A549 (cell line): ENCODE measurements at regions not wholly inside any gene's neighbourhood (a gene's known extent, or its start where the extent isn't known, plus 50 kb on each side); places are given as distances from the start of the nearest gene placed in this dataset.

Source experiments
- ATAC-seq, 2 experiments: fragments of 200-7000 bp in 1 of 2; fragments of >200 bp in 1 of 2; cut with Nextera tagmentation in 1 of 2; cut with Tn5 transposase in 1 of 2; 3 replicates each; pipeline versions ENCODE4 v1.8.0 to v1.9.1; 2018 to 2020; ENCODE audit warnings: mild to moderate bottlenecking in 1 of 2, moderate library complexity in 1 of 2
- CTCF ChIA-PET: fragments of 300-600 bp; sonication (Branson Sonifier 250); formaldehyde crosslinking; extraction: SDS; loops from one replicate; lab custom pipeline; 2021; ENCODE audit warnings: antibody characterized with exemption, inconsistent platforms; lab: Yijun Ruan, JAX
- POLR2A ChIA-PET: fragments of 350-600 bp; formaldehyde crosslinking; extraction: SDS; loops from one replicate; lab custom pipeline; 2021; ENCODE audit warnings: antibody characterized with exemption, inconsistent platforms; lab: Yijun Ruan, JAX
- DNase-seq, 2 experiments: peaks; one replicate each; pipeline versions ENCODE4 v3.0.0 to v3.0.0-alpha.2; 2011 to 2016; ENCODE audit warnings: low read depth in 1 of 2, low spot score in 1 of 2
- FAIRE-seq: peaks from 2 replicates; lab custom pipeline; 2011; peaks lifted over from hg19 to GRCh38; lab: Jason Lieb, UNC
- H3K27ac ChIP-seq, 2 experiments: fragments of >200 bp; sonication (Bioruptor Twin); formaldehyde crosslinking; 3 replicates each; pipeline ENCODE4 v1.5.1; 2016 to 2017
- H3K4me1 ChIP-seq: fragments of >200 bp; sonication (Bioruptor Twin); formaldehyde crosslinking; 3 replicates; pipeline ENCODE4 v1.6.1; 2016
- H3K4me2 ChIP-seq: fragments of >200 bp; sonication (Bioruptor Twin); formaldehyde crosslinking; 3 replicates; pipeline ENCODE4 v1.6.1; 2016
- H3K4me3 ChIP-seq: fragments of >200 bp; sonication (Bioruptor Twin); formaldehyde crosslinking; 3 replicates; pipeline ENCODE4 v1.5.1; 2016
- H3K9me3 ChIP-seq: fragments of >200 bp; sonication (Bioruptor Twin); formaldehyde crosslinking; 3 replicates; pipeline ENCODE4 v1.6.1; 2016
- CBX8 ChIP-seq: fragments of 200-600 bp; sonication (generic); IDR thresholded peaks from 2 replicates; pipeline ENCODE4 v1.6.1; 2016
- CHD2 ChIP-seq: fragments of 150-350 bp; IDR thresholded peaks from 2 replicates; pipeline ENCODE4 v1.6.1; 2014; ENCODE audit warnings: low read length; ENCODE audit not compliant: partially characterized antibody
- CHD4 ChIP-seq: fragments of 200-600 bp; sonication (generic); IDR thresholded peaks from 2 replicates; pipeline ENCODE4 v1.6.1; 2016; ENCODE audit warnings: antibody characterized with exemption, mild to moderate bottlenecking, borderline replicate concordance
- FOSB ChIP-seq: fragments of 250-450 bp; sonication (Bioruptor Pico); IDR thresholded peaks from 2 replicates; pipeline ENCODE4 v1.5.0; 2020; ENCODE audit warnings: mild to moderate bottlenecking, moderate library complexity
- FOSL2 ChIP-seq, 2 experiments: fragments of 450-650 bp in 1 of 2; fragments of >200 bp in 1 of 2; sonication (Bioruptor Twin) in 1 of 2; formaldehyde crosslinking; IDR thresholded peaks; 2 replicates each; pipeline versions ENCODE4 v1.5.0 to v1.6.1; 2016 to 2020; ENCODE audit warnings: mild to moderate bottlenecking in 1 of 2, moderate library complexity in 1 of 2
- FOXS1 ChIP-seq: fragments of 250-450 bp; sonication (Bioruptor Pico); IDR thresholded peaks from 2 replicates; pipeline ENCODE4 v1.5.0; 2020; ENCODE audit warnings: mild to moderate bottlenecking, moderate library complexity
- HDAC2 ChIP-seq: fragments of 200-600 bp; sonication (generic); IDR thresholded peaks from 2 replicates; pipeline ENCODE4 v1.6.1; 2016
- HEYL ChIP-seq: fragments of 250-450 bp; sonication (Bioruptor Pico); IDR thresholded peaks from 2 replicates; pipeline ENCODE4 v1.8.0; 2021; ENCODE audit warnings: mild to moderate bottlenecking, moderate library complexity
- JUNB ChIP-seq: fragments of >200 bp; sonication (Bioruptor Twin); formaldehyde crosslinking; IDR thresholded peaks from 2 replicates; pipeline ENCODE4 v1.6.1; 2016
- MYC ChIP-seq: IDR thresholded peaks from 2 replicates; pipeline ENCODE4 v1.6.1; 2012; ENCODE audit warnings: mild to moderate bottlenecking, inconsistent platforms, low read length, improper control_type of control experiment, borderline replicate concordance
- NPAS2 ChIP-seq: fragments of 250-450 bp; sonication (Bioruptor Pico); IDR thresholded peaks from 2 replicates; pipeline ENCODE4 v1.8.0; 2022; ENCODE audit warnings: mild to moderate bottlenecking, moderate library complexity, borderline replicate concordance
- PHF8 ChIP-seq: fragments of 200-600 bp; sonication (generic); IDR thresholded peaks from 2 replicates; pipeline ENCODE4 v1.6.1; 2016; ENCODE audit warnings: low read depth, mild to moderate bottlenecking, antibody characterized with exemption, moderate library complexity, borderline replicate concordance
- RAD21 ChIP-seq, 2 experiments: fragments of >200 bp in 1 of 2; sonication (Bioruptor Twin) in 1 of 2; formaldehyde crosslinking in 1 of 2; IDR thresholded peaks in 1 of 2; conservative IDR thresholded peaks in 1 of 2; 2 replicates in 1 of 2; 3 replicates in 1 of 2; pipeline ENCODE4 v1.6.1; 2012 to 2018; ENCODE audit warnings: inconsistent platforms in 1 of 2
- RNF2 ChIP-seq: fragments of 200-600 bp; sonication (generic); IDR thresholded peaks from 2 replicates; pipeline ENCODE4 v1.6.1; 2016; ENCODE audit warnings: low read depth, mild to moderate bottlenecking, antibody characterized with exemption, moderate library complexity, borderline replicate concordance
- SREBF2 ChIP-seq: fragments of 450-650 bp; IDR thresholded peaks from 2 replicates; pipeline ENCODE4 v1.6.1; 2014; ENCODE audit warnings: mild to moderate bottlenecking, moderate library complexity
- TP53 ChIP-seq: fragments of 250-450 bp; sonication (Bioruptor Pico); IDR thresholded peaks from 2 replicates; pipeline ENCODE4 v1.5.0; 2021; ENCODE audit warnings: mild to moderate bottlenecking, moderate library complexity
- USF2 ChIP-seq: fragments of 450-650 bp; IDR thresholded peaks from 2 replicates; pipeline ENCODE4 v1.6.1; 2014; ENCODE audit warnings: antibody characterized with exemption
- ZFP36 ChIP-seq: fragments of 450-650 bp; IDR thresholded peaks from 2 replicates; pipeline ENCODE4 v1.6.1; 2014; ENCODE audit warnings: borderline replicate concordance; ENCODE audit not compliant: partially characterized antibody
- ZNF302 ChIP-seq: fragments of 250-450 bp; sonication (Bioruptor Pico); IDR thresholded peaks from 2 replicates; pipeline ENCODE4 v1.9.0; 2021; ENCODE audit warnings: inconsistent platforms, mild to moderate bottlenecking, moderate library complexity
- WGBS: methylation state at CpG from one replicate; pipeline ENCODE4 v1.1.6; 2017; ENCODE audit errors: missing lambda C conversion rate; 5-methylcytosine and 5-hydroxymethylcytosine counted together
- TF ChIP-seq, protein P1 (sequence below): fragments of 250-450 bp; sonication (Bioruptor Pico); IDR thresholded peaks from 2 replicates; pipeline ENCODE4 v1.5.0; 2020; ENCODE audit warnings: low read depth, mild to moderate bottlenecking, moderate library complexity
- TF ChIP-seq, protein P2 (sequence below): IDR thresholded peaks from 2 replicates; pipeline ENCODE4 v1.6.1; 2012; ENCODE audit warnings: low read depth, borderline replicate concordance
- TF ChIP-seq, protein P3 (sequence below): IDR thresholded peaks from 2 replicates; pipeline ENCODE4 v1.6.1; 2012

GRCh38 chr12:58361056-58361455 is 419.7 kb downstream of the ATP23 start:
- peaks cover 18% of the 10 kb centered on the region for H3K4me1 ChIP-seq
- ATAC-seq, result no peak
- TF ChIP-seq CBX8 (no peak), NPAS2 (CRISPR knock-in tag) (no peak), HEYL (CRISPR knock-in tag) (no peak), RAD21 (conservative IDR thresholded peaks at IDR 0.05 in 1 of 2, IDR thresholded peaks at IDR 0.05 in 1 of 2) (no peak), FOSB (CRISPR knock-in tag) (no peak), ZFP36 (no peak), FOSL2 (IDR thresholded peaks at IDR 0.05) (no peak), FOSL2 (CRISPR knock-in tag; IDR thresholded peaks at IDR 0.05) (no peak), USF2 (no peak), TP53 (CRISPR knock-in tag) (no peak), MYC (no peak), RNF2 (no peak), CHD2 (no peak), SREBF2 (no peak), PHF8 (no peak)
- TF ChIP-seq, protein P1, sequence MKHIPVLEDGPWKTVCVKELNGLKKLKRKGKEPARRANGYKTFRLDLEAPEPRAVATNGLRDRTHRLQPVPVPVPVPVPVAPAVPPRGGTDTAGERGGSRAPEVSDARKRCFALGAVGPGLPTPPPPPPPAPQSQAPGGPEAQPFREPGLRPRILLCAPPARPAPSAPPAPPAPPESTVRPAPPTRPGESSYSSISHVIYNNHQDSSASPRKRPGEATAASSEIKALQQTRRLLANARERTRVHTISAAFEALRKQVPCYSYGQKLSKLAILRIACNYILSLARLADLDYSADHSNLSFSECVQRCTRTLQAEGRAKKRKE (CRISPR knock-in tag), result no peak
- TF ChIP-seq, protein P2, sequence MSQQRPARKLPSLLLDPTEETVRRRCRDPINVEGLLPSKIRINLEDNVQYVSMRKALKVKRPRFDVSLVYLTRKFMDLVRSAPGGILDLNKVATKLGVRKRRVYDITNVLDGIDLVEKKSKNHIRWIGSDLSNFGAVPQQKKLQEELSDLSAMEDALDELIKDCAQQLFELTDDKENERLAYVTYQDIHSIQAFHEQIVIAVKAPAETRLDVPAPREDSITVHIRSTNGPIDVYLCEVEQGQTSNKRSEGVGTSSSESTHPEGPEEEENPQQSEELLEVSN, result no peak
- no peak overlapping the region for H3K27ac ChIP-seq
- WGBS, result 77% methylated on average over 3 of the region's 3 CpGs
- no peaks in the 10 kb centered on the region for H3K9me3 ChIP-seq
- no peak overlapping the region for H3K4me3 ChIP-seq
- no peak for DNase-seq
- FAIRE-seq, result no peak
- H3K4me2 ChIP-seq, result no peak overlapping the region
- CTCF ChIA-PET, result interaction anchor here (1.5 to 1.8 kb wide), 2 partner anchors 83 to 180 kb away, joined by 3 read pairs; no protein-coding TSS in a partner anchor
- POLR2A ChIA-PET, result no interaction called here

DNA sequence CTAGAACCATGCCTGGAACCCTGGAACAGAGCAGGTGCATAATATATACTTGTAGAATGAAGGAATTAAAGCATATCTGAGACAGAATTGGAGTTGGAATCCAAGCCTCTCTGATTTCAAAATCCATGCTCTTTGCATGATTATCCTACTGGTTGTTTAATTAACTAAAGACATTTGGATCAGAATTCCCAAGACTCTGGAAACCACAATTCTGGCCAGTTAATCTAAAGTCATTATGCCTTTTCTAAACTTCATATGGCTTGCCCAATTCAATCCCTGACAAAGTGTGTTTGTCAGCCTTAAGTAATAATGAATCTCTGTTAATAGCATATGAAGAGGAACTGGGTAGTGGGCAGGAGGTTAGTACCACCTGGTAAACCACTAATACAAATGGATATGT is 422.6 kb downstream of the ATP23 start:
- Histone ChIP-seq H3K9me3 (no peaks in the 10 kb centered on the region), H3K27ac (peak overlapping the region; percentile 47 to 73; a peak in 5 of 6 replicates), H3K4me1 (peaks cover 18% of the 10 kb centered on the region), H3K4me2 (peak overlapping the region; percentile 43; the same call in 1 of the 3 replicates), H3K4me3 (no peak overlapping the region)
- ChIA-PET CTCF (interaction anchor here (1.1 kb wide), 1 partner anchor 17 kb away, joined by 3 read pairs; no protein-coding TSS in a partner anchor), POLR2A (no interaction called here)
- no peak for TF ChIP-seq ZNF302 (CRISPR knock-in tag)
- TF ChIP-seq CHD4, result no peak
- TF ChIP-seq, protein P2, result no peak
- TF ChIP-seq HDAC2, result no peak
- TF ChIP-seq FOXS1 (CRISPR knock-in tag), result no peak
- TF ChIP-seq, protein P3, sequence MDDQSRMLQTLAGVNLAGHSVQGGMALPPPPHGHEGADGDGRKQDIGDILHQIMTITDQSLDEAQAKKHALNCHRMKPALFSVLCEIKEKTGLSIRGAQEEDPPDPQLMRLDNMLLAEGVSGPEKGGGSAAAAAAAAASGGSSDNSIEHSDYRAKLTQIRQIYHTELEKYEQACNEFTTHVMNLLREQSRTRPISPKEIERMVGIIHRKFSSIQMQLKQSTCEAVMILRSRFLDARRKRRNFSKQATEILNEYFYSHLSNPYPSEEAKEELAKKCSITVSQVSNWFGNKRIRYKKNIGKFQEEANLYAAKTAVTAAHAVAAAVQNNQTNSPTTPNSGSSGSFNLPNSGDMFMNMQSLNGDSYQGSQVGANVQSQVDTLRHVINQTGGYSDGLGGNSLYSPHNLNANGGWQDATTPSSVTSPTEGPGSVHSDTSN, result no peak
- TF ChIP-seq JUNB, result no peak
- ATAC-seq, result no peak
- FAIRE-seq, result no peak
- no peak for DNase-seq
